Right renal cortex interstitium (tissue), 3 donors: ENCODE measurements at regions not wholly inside any gene's neighbourhood (a gene's known extent, or its start where the extent isn't known, plus 50 kb on each side); places are given as distances from the start of the nearest gene placed in this dataset.

Experiments used
- DNase-seq, 3 donors: peaks; one replicate each; pipeline ENCODE4 v3.0.0-alpha.2; 2013; ENCODE audit warnings: low read depth in 3 of 3, low spot score in 2 of 3

DNA sequence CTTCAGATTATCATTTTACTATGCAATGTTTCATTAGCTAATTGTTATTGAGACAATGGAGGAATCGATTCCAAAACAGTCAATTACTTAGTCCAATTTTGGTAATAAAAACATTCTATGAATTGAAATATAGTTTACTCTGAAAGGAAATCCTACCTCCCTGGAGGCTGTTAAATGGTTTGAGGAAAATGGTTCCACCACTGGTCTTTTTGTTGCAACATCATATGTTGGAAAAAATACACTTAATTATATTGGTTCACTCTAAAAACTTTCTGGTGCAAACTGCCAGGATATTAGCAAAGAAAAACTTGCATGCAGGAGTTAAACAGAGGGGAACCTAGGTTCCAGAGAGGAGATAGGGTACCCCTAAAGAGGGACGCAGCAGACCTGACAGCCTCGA is 267.3 kb upstream of the LYZL1 start:
- DNase-seq, result no peak

GRCh38 chr10:29022513-29022912 is 266.4 kb upstream of the LYZL1 start:
- no peak for DNase-seq

- no peak for DNase-seq
These were observed 265.2 kb upstream of the LYZL1 start for GRCh38 chr10:29023678-29024077.

- DNase-seq, result no peak
These were observed 262.6 kb upstream of the LYZL1 start for GRCh38 chr10:29026065-29026797.

GRCh38 chr10:29026802-29027580 is 261.9 kb upstream of the LYZL1 start:
- no peak for DNase-seq

DNA sequence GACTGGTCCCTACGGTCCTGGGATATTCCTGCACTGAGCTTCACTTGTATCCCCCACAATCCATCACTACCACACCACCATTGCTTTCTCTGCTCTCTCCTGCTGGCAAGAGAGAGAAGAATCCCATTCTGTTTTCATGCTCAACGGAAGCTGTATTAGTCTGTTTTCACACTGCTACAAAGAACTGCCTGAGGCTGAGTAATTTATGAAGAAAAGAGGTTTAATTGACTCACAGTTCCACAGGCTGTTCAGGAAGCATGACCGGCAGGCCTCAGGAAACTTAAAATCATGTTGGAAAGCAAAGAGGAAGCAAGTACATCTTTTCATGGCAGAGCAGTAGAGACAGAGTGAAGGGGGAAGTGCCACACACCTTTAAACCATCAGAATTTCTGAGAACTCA is 260.4 kb upstream of the LYZL1 start:
- no peak for DNase-seq

DNA sequence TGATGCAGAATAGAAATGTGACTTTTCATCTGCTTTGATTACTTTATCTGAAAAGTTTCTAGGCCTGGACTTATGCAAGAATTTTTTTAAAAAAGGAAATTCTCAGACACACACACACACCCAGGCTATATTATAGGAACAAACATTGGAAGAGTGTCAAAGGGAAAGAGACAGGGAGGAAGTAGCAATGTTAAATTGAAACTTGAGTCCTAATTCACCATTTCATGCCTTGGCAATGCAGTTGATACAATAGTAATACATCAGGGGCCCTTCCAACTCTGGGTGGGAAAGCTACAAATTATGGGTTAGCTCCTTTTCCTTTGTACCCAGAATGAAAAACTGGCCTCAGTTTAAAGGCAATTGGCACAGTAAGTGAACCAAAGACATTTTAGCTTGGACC is 258.0 kb upstream of the LYZL1 start:
- DNase-seq, result no peak

GRCh38 chr10:29032169-29032568 is 256.7 kb upstream of the LYZL1 start:
- no peak for DNase-seq

DNA sequence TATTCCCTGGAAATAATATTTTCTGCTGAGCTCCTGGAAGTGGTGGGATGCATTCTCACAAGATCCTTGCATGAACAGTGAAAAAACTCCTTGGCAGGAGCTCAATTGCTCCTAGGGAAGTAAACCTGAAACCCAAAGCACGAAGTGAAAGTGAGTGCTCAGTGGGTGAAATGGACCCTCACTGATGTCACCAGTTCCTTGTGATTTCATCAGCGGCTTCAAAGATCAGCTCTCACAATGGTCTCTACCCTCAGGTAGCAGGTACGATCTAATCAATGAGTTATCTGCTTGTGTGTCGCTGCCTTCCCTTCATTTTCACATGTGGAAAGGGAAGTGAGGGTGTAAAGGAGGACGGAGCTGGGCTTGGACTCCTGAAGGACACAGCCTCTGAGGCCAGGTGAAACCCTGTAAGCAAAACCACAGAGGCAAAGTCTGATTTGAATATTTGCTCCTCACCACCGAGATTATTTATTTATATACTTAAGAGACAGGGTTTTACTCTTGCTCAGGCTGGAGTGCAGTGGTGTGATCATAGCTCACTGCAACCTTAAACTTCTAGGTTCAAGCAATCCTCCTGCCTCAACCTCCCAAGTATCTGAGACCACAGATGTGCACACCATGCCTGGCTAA is 255.4 kb upstream of the LYZL1 start:
- no peak for DNase-seq

DNA sequence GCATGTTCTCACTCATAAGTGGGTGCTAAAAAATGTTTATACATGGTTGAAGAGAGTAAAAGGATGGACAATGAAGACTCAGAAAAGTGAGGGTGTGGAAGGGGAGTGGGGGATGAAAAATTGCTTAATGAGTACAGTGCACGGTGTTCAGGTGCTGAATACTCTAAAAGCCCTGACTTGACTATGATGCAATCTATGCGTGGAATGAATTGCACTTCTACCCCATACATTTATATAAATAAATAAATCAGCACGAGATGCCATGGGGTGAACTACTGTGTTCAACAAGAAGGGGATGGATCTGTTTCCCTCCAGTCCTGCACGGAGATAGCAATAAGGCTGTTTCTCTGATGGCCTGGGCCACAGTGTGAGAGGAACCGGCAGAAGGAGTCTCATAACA is 254.3 kb upstream of the LYZL1 start:
- no peak for DNase-seq

GRCh38 chr10:29035721-29036120 is 253.1 kb upstream of the LYZL1 start:
- DNase-seq, result no peak

DNA sequence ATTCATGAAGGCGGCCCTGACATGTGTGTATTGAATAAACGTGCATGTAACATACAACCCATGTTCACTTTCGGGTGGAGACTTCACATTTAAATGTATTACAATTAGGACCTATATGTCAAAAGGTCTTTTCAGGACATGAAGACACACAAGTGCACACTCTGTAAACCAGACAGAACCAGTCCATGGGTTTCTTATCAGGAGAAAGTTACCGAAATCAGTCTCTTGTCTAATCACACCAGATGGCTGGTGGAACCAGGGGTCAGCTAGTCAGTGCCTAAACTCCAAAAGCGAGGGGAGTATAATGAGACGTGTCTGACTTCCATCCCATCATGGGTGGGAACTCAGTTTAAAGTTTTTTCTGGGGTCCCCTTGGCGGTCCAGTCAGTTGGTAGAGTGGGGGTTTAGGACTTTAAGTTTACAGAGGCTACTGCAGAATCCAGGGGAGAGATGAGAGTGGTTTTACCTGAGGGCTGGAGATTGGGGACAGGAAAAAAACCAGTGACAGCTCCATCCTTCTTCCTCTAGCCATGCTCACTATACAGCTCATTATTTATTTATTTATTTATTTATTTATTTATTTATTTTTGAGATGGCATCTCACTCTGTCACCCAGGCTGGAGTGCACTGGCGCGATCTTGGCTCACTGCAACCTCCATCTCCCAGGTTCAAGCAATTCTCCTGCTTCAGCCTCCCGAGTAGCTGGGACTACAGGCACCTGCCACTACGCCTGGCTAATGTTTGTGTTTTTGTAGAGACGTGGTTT is 251.3 kb upstream of the LYZL1 start:
- no peak for DNase-seq

DNA sequence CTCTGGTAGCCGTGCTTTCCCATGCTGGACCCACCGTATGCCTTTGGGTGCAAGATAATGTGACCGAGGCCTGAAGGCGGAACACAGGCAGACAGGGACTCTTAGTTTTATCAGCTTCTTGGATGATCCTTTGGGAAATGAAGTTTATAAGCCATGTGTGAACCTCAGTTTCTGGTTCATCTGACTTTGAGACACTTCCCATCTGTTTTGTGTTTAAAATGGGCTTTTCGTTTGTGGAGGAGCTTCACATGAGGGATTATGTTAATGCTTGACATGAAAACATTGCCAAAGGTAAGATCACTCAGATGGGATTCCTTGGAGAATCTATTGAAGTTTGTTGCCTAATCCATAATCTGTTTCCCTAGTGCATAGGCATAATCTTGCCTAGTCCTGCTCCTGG is 249.8 kb upstream of the LYZL1 start:
- no peak for DNase-seq

DNA sequence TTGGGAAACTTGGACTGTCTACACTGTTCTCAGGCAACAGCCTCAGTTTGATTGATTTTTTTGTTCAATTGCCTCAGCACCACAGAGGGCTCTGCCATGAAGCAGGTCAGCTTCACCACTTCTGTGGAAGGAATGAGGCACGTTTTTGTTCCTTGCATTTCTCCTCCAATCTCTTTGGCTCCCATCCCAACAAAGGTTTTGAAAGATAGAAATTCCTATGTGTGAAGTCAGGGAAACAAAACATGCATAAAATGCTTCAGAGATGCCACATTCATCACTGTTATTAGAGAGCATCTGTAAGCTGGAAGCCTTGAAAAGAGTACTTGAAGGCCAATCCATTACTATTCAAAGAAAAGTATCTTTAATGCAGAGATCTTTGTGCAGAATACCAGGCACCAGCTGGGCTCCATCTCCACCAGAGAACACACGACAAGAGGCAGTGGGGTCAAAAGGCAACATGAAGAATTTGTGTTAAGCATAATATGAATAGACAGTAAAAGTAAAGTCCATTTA is 249.1 kb upstream of the LYZL1 start:
- no peak for DNase-seq

GRCh38 chr10:29041616-29042015 is 247.3 kb upstream of the LYZL1 start:
- DNase-seq, result no peak

DNA sequence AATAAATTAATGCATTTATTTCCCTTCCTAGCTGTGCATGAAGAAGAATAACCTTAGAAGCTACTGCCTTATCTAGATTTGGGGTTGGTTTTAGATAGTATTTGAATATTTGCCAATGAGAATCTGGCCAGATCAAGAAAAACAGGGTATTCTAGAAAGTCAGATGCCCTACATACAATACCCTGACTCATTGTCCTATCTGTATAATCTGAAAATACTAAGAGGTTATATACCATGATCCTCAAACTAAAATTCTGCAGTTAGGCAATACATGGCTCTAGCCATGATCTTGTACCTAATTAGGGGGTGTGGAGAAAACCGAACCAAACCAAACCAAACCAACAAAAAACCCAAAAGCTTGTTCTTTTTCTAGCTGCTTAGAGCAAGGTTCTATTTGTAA is 240.4 kb upstream of the LYZL1 start:
- no peak for DNase-seq

DNA sequence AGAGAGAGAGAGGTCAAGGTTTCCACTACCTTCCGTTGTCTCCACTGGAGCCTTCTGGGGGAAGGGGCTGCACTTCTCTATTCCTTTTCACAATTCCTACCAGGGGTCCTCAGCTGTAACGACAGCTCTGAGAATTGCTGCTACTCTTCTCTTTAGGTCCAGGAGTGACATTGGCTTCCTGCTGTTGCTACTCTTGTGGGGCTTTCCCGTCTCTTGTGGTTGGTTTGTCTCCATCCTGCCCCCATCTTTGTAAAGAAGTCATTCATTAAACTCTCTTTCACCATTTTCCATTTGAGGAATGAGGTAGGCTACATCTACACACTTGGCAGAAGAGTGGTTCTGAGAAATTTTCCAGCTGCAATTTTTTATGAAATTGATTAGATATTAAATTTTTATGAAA is 238.8 kb upstream of the LYZL1 start:
- no peak for DNase-seq

DNA sequence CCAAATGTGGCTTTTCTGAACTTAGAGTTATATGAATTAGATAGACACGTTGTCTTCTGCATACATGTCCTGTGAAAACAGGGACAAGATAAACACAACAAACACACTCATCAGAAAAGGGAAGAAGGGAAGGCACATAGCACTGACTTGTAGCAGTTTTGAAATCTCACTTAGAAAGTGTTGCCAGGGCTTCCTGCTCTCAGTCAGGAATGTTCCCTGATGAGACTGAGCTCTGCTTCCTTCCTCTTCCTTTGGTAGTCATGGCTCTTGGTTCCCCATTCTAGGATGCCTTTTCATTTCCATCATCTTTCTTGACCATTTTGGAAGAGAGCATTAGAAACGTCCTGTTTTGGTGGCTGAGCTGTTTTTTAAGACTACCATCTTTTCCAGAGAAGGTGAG is 233.8 kb upstream of the LYZL1 start:
- no peak for DNase-seq

- DNase-seq, result no peak
These were observed 232.1 kb upstream of the LYZL1 start for GRCh38 chr10:29056729-29057128.

DNA sequence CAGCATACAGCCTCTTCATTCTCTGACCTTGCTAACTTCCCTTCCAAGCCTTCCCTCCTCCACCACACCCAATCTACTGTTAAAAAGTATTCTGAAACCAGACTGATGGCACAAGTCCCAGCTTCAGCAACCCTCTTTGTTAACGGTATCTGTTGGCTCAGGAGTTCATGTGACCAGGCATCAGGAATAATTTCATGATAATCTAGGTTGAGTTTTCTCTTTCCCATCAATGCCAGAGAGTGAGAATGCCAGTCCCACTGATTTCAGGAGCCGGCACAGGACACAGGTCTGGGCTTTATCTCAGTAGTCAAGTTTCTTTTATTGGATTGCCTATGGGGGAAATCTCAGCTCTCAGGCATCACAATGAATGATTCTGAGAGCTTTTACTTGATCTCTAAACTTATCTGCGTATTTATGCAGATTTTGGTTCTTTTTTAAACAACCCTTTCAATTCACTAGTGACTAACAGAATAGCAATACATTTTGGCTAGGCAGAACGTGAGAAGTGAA is 231.0 kb upstream of the LYZL1 start:
- no peak for DNase-seq
